ENCODE measurements at regions not wholly inside any gene's neighbourhood (a gene's known extent, or its start where the extent isn't known, plus 50 kb on each side); places are given as distances from the start of the nearest gene placed in this dataset.

GRCh38 chr9:12352045-12352315, 341.2 kb upstream of the TYRP1 start:
- TF ChIP-seq, protein P1, sequence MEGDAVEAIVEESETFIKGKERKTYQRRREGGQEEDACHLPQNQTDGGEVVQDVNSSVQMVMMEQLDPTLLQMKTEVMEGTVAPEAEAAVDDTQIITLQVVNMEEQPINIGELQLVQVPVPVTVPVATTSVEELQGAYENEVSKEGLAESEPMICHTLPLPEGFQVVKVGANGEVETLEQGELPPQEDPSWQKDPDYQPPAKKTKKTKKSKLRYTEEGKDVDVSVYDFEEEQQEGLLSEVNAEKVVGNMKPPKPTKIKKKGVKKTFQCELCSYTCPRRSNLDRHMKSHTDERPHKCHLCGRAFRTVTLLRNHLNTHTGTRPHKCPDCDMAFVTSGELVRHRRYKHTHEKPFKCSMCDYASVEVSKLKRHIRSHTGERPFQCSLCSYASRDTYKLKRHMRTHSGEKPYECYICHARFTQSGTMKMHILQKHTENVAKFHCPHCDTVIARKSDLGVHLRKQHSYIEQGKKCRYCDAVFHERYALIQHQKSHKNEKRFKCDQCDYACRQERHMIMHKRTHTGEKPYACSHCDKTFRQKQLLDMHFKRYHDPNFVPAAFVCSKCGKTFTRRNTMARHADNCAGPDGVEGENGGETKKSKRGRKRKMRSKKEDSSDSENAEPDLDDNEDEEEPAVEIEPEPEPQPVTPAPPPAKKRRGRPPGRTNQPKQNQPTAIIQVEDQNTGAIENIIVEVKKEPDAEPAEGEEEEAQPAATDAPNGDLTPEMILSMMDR (IDR thresholded peaks at IDR 0.05): no peak
- no peak for TF ChIP-seq ZFX (IDR thresholded peaks at IDR 0.05; ENCODE audit: borderline replicate concordance)

All from 22Rv1 (cell line).